OCI-LY7 (cell line): ENCODE measurements at regions not wholly inside any gene's neighbourhood (a gene's known extent, or its start where the extent isn't known, plus 50 kb on each side); places are given as distances from the start of the nearest gene placed in this dataset.

Experiments
- BruUV-seq: library from RNA; stranded (reverse); fragments of 400-500 nt; replicated peaks from 2 replicates; lab custom pipeline; 2021; lab: Mats Ljungman, UMichigan
- CTCF ChIA-PET: fragments of 300-600 bp; sonication (Branson Sonifier 250); formaldehyde crosslinking; loops from one replicate; lab custom pipeline; 2022; ENCODE audit warnings: antibody characterized with exemption; ENCODE audit not compliant: unreplicated experiment; lab: Charles Lee
- POLR2A ChIA-PET: fragments of 300-600 bp; sonication (Branson Sonifier 250); formaldehyde crosslinking; loops from one replicate; lab custom pipeline; 2022; ENCODE audit warnings: antibody characterized with exemption; lab: Charles Lee
- DNase-seq: peaks from one replicate; pipeline ENCODE4 v3.0.0-alpha.2; 2015; ENCODE audit warnings: low spot score
- H2AFZ ChIP-seq: fragments of 200-600 bp; sonication (generic), shearing (Covaris generic); 2 replicates; pipeline ENCODE4 v1.6.1; 2014; ENCODE audit warnings: mild to moderate bottlenecking, antibody characterized with exemption, low read length, moderate library complexity
- H3K27ac ChIP-seq: fragments of 200-600 bp; sonication (generic); 2 replicates; pipeline ENCODE4 v1.5.1; 2014; ENCODE audit warnings: mixed run types, low read depth, mild to moderate bottlenecking, moderate library complexity, low read length, inconsistent platforms; ENCODE audit not compliant: poor library complexity, severe bottlenecking
- H3K36me3 ChIP-seq: fragments of 200-600 bp; sonication (generic); 2 replicates; pipeline ENCODE4 v1.6.1; 2014; ENCODE audit warnings: mild to moderate bottlenecking, antibody characterized with exemption, low read length, moderate library complexity, mixed read lengths; ENCODE audit not compliant: insufficient read depth
- H3K4me1 ChIP-seq: fragments of 200-600 bp; sonication (generic); 2 replicates; pipeline ENCODE4 v1.5.1; 2014; ENCODE audit warnings: mild to moderate bottlenecking, low read length; ENCODE audit not compliant: insufficient read depth, poor library complexity, severe bottlenecking
- H3K4me2 ChIP-seq: fragments of 200-600 bp; sonication (generic); 2 replicates; pipeline ENCODE4 v1.6.1; 2014; ENCODE audit warnings: mild to moderate bottlenecking, low read length
- H3K4me3 ChIP-seq: fragments of 200-600 bp; sonication (generic); 2 replicates; pipeline ENCODE4 v1.5.1; 2014; ENCODE audit warnings: mild to moderate bottlenecking, low read depth, low read length; ENCODE audit not compliant: poor library complexity, severe bottlenecking
- H3K79me2 ChIP-seq: fragments of 200-600 bp; sonication (generic); 2 replicates; pipeline ENCODE4 v1.6.1; 2016; ENCODE audit warnings: low read depth, mild to moderate bottlenecking, low read length, moderate library complexity, mixed read lengths; ENCODE audit not compliant: insufficient read depth
- H3K9me2 ChIP-seq: fragments of 200-600 bp; sonication (generic); 2 replicates; pipeline ENCODE4 v1.6.1; 2016; ENCODE audit warnings: mild to moderate bottlenecking, low read length, mixed read lengths; ENCODE audit not compliant: insufficient read depth
- H3K9me3 ChIP-seq: fragments of 200-600 bp; sonication (generic); 2 replicates; pipeline ENCODE4 v1.6.1; 2014; ENCODE audit warnings: mild to moderate bottlenecking, mixed run types, low read length, mixed read lengths
- H4K20me1 ChIP-seq: fragments of 200-600 bp; sonication (generic); 2 replicates; pipeline ENCODE4 v1.6.1; 2014; ENCODE audit warnings: mild to moderate bottlenecking, antibody characterized with exemption, low read length, moderate library complexity, mixed read lengths; ENCODE audit not compliant: insufficient read depth
- EZH2phosphoT487 ChIP-seq: fragments of 200-600 bp; sonication (generic); IDR thresholded peaks from 2 replicates; pipeline ENCODE4 v1.6.1; 2018; ENCODE audit warnings: low read depth, borderline replicate concordance, mild to moderate bottlenecking, mixed run types, antibody characterized with exemption, low read length, moderate library complexity, mixed read lengths
- intact Hi-C: fragments of 100-400 bp; cut with micrococcal nuclease; formaldehyde crosslinking; loops from one replicate; pipeline ENCODE4 v1.10.0; 2022; ENCODE audit not compliant: unreplicated experiment
- TF ChIP-seq, protein P1 (sequence below): fragments of 200-600 bp; sonication (generic); conservative IDR thresholded peaks from 2 replicates; pipeline ENCODE4 v1.5.1; 2014; ENCODE audit warnings: mild to moderate bottlenecking, antibody characterized with exemption, low read length, moderate library complexity, mixed read lengths

DNA sequence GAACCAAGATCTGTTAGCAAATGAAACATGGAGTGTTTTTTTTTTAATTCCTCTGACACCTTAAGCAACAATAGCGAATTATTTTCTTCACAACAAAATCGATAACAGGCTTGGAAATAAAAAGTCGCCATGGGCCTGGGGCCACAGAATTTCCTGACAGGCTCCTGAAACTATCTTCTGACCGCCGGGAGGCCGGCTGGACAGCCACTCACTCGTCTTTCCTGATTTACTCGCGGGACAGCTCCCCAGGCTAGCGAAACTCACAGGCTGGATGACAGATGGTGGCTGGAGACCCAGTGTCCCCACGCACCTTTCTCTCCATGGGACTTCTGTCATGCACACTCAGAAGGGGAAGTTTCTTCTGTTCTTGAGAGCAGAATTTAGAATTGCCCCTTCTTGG is 143.3 kb upstream of the IRX2 start:
- no peak overlapping the region for H3K27ac ChIP-seq
- ChIA-PET POLR2A (no interaction called here), CTCF (no interaction called here)
- no peaks in the 10 kb centered on the region for H3K36me3 ChIP-seq
- no TSS peak for BruUV-seq
- H3K4me1 ChIP-seq, result no peaks in the 10 kb centered on the region
- no peaks in the 10 kb centered on the region for H3K79me2 ChIP-seq
- DNase-seq, result no peak
- H2AFZ ChIP-seq, result no peak overlapping the region
- H4K20me1 ChIP-seq, result no peaks in the 10 kb centered on the region
- no peaks in the 10 kb centered on the region for H3K9me3 ChIP-seq
- no peaks in the 10 kb centered on the region for H3K9me2 ChIP-seq
- H3K4me2 ChIP-seq, result no peak overlapping the region
- TF ChIP-seq, protein P1, sequence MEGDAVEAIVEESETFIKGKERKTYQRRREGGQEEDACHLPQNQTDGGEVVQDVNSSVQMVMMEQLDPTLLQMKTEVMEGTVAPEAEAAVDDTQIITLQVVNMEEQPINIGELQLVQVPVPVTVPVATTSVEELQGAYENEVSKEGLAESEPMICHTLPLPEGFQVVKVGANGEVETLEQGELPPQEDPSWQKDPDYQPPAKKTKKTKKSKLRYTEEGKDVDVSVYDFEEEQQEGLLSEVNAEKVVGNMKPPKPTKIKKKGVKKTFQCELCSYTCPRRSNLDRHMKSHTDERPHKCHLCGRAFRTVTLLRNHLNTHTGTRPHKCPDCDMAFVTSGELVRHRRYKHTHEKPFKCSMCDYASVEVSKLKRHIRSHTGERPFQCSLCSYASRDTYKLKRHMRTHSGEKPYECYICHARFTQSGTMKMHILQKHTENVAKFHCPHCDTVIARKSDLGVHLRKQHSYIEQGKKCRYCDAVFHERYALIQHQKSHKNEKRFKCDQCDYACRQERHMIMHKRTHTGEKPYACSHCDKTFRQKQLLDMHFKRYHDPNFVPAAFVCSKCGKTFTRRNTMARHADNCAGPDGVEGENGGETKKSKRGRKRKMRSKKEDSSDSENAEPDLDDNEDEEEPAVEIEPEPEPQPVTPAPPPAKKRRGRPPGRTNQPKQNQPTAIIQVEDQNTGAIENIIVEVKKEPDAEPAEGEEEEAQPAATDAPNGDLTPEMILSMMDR, result no peak
- TF ChIP-seq EZH2phosphoT487, result no peak
- intact Hi-C loops, result no loop called here
- no peak overlapping the region for H3K4me3 ChIP-seq

DNA sequence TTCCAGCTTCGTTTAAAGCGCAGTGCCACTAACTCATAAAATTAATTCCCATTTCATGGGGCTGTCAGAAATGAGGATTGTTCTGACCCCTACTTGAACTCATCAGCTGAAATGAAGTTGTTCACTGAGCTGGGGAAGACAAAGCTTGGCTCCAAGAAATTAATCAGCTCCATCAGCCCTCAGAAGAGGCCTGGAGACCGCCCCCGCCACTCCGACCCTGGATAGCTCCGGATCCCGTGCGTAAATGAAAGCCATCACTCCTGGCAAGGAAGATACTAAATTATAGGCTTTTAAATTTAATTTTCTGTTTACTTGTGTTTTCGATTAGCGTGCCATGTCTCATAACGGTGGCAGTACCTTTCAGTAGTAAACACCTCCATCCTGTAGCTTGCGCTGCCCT is 142.8 kb upstream of the IRX2 start:
- intact Hi-C loops, result no loop called here
- H3K9me2 ChIP-seq, result no peaks in the 10 kb centered on the region
- no peaks in the 10 kb centered on the region for H4K20me1 ChIP-seq
- H3K79me2 ChIP-seq, result no peaks in the 10 kb centered on the region
- no peak for TF ChIP-seq EZH2phosphoT487
- TF ChIP-seq, protein P1, result no peak
- no TSS peak for BruUV-seq
- H3K4me2 ChIP-seq, result no peak overlapping the region
- no peak overlapping the region for H3K27ac ChIP-seq
- ChIA-PET CTCF (no interaction called here), POLR2A (no interaction called here)
- no peaks in the 10 kb centered on the region for H3K36me3 ChIP-seq
- H3K4me1 ChIP-seq, result no peaks in the 10 kb centered on the region
- DNase-seq, result no peak
- no peaks in the 10 kb centered on the region for H3K9me3 ChIP-seq
- no peak overlapping the region for H2AFZ ChIP-seq
- H3K4me3 ChIP-seq, result no peak overlapping the region

DNA sequence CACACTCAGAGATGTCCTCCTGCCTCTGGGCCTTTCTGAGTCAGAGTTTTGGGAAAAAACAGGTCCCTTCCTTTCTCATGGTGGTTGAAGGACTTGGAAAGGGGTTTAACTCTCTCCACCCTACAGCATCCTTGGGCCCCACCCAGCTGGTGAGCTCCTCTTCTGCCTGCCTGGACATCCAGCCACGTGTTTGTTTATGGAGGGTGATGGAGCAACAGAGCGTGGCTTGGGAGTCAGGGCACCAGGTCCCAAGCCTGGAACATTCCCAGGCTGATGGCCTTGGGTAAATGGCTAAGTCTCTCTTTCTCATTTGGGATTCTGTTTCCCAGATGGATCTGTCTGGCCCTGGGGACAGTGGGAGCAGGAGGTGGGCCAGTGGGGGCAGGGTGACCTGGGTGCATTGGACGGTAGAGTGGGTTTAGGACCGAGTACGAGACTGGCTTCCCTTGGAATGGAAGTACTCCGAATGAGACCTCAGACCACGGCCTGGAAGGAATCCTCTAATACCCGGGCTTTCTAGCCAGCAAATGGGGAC is 141.1 kb upstream of the IRX2 start:
- Histone ChIP-seq H3K4me2 (no peak overlapping the region), H3K36me3 (no peaks in the 10 kb centered on the region), H3K27ac (no peak overlapping the region), H3K9me2 (no peaks in the 10 kb centered on the region), H3K79me2 (no peaks in the 10 kb centered on the region), H3K9me3 (no peaks in the 10 kb centered on the region), H3K4me3 (no peak overlapping the region), H4K20me1 (no peaks in the 10 kb centered on the region), H3K4me1 (no peaks in the 10 kb centered on the region), H2AFZ (no peak overlapping the region)
- TF ChIP-seq EZH2phosphoT487, result no peak
- TF ChIP-seq, protein P1, result no peak
- ChIA-PET CTCF (no interaction called here), POLR2A (no interaction called here)
- intact Hi-C loops, result no loop called here
- DNase-seq, result no peak
- no TSS peak for BruUV-seq
